HG03103 (cell line): ENCODE measurements at regions not wholly inside any gene's neighbourhood (a gene's known extent, or its start where the extent isn't known, plus 50 kb on each side); places are given as distances from the start of the nearest gene placed in this dataset.
A peak's percentile ranks its signal among the peaks of the same experiment; 100 is the strongest.
"Not testable (repeated sequence)": the region's sequence is repeated elsewhere in the genome, so short reads cannot be mapped to it uniquely, and the experiment has no call there.

Experiments
- ATAC-seq: cut with Tn5 transposase; IDR thresholded peaks from one replicate; pipeline ENCODE4 v1.9.1; 2021; ENCODE audit warnings: low read depth; ENCODE audit not compliant: unreplicated experiment

GRCh38 chr13:38160131-38160530, 189.5 kb upstream of the UFM1 start:
- no peak for ATAC-seq

- ATAC-seq = no peak
These were observed 189.9 kb upstream of the UFM1 start for GRCh38 chr13:38159710-38160109.

- no peak for ATAC-seq
These were observed 202.6 kb upstream of the UFM1 start for GRCh38 chr13:38147050-38147449.

- no peak for ATAC-seq
These were observed 207.9 kb upstream of the UFM1 start for GRCh38 chr13:38141792-38142191.

GRCh38 chr13:38135592-38135991, 214.1 kb upstream of the UFM1 start:
- ATAC-seq = no peak

GRCh38 chr13:38121267-38121666, 228.4 kb upstream of the UFM1 start:
- no peak for ATAC-seq

GRCh38 chr13:38103851-38104250, 234.3 kb upstream of the TRPC4 start:
- no peak for ATAC-seq

GRCh38 chr13:38099751-38100150, 230.2 kb upstream of the TRPC4 start:
- no peak for ATAC-seq

GRCh38 chr13:38093425-38093824, 223.9 kb upstream of the TRPC4 start:
- no peak for ATAC-seq

- ATAC-seq = no peak
These were observed 221.3 kb upstream of the TRPC4 start for GRCh38 chr13:38090913-38091312.

- no peak for ATAC-seq
These were observed 217.1 kb upstream of the TRPC4 start for GRCh38 chr13:38086721-38087120.

GRCh38 chr13:38086013-38086412, 216.4 kb upstream of the TRPC4 start:
- no peak for ATAC-seq

GRCh38 chr13:38073931-38074330, 204.4 kb upstream of the TRPC4 start:
- no peak for ATAC-seq

GRCh38 chr13:38072696-38073095, 203.1 kb upstream of the TRPC4 start:
- no peak for ATAC-seq

- ATAC-seq = not testable (repeated sequence)
These were observed 201.8 kb upstream of the TRPC4 start for GRCh38 chr13:38071340-38071739.

- ATAC-seq = no peak
These were observed 184.3 kb upstream of the TRPC4 start for GRCh38 chr13:38053896-38054295.

GRCh38 chr13:38046049-38046376, 176.4 kb upstream of the TRPC4 start:
- no peak for ATAC-seq

GRCh38 chr13:38045278-38046048, 175.9 kb upstream of the TRPC4 start:
- ATAC-seq = peak; percentile 90

- no peak for ATAC-seq
These were observed 174.5 kb upstream of the TRPC4 start for GRCh38 chr13:38044067-38044466.

- ATAC-seq = no peak
These were observed 173.2 kb upstream of the TRPC4 start for GRCh38 chr13:38042771-38043170.

GRCh38 chr13:38024431-38024830, 154.9 kb upstream of the TRPC4 start:
- ATAC-seq = no peak

- no peak for ATAC-seq
These were observed 147.7 kb upstream of the TRPC4 start for GRCh38 chr13:38017320-38017719.

GRCh38 chr13:38013676-38014075, 144.1 kb upstream of the TRPC4 start:
- no peak for ATAC-seq
